Lung (tissue), 11 donors: ENCODE measurements at regions not wholly inside any gene's neighbourhood (a gene's known extent, or its start where the extent isn't known, plus 50 kb on each side); places are given as distances from the start of the nearest gene placed in this dataset.

Experiments used
- ATAC-seq: fragments of 200-7000 bp; cut with Tn5 transposase; one replicate; pipeline ENCODE4 v1.9.1; 2020; ENCODE audit warnings: moderate number of reproducible peaks; ENCODE audit not compliant: insufficient read depth, low FRiP score
- DNase-seq, 3 donors: peaks; one replicate each; pipeline ENCODE4 v3.0.0-alpha.2; 2013 to 2017
- H3K27ac ChIP-seq, 2 donors: one replicate each; pipeline ENCODE4 v1.5.1; 2013; ENCODE audit warnings: mild to moderate bottlenecking in 2 of 2, moderate library complexity in 2 of 2, control low read depth in 1 of 2, inconsistent platforms in 1 of 2, low read depth in 1 of 2, low read length in 1 of 2
- H3K27me3 ChIP-seq, 3 donors: one replicate each; pipeline ENCODE4 v1.5.1; 2013; ENCODE audit warnings: low read length in 2 of 3; ENCODE audit not compliant: control insufficient read depth in 3 of 3, insufficient read depth in 3 of 3
- H3K36me3 ChIP-seq, 4 donors: one replicate each; pipeline ENCODE4 v1.5.1; 2013; ENCODE audit warnings: low read length in 4 of 4, mild to moderate bottlenecking in 1 of 4, moderate library complexity in 1 of 4; ENCODE audit not compliant: control insufficient read depth in 4 of 4, insufficient read depth in 4 of 4
- H3K4me1 ChIP-seq, 5 donors: one replicate each; pipeline ENCODE4 v1.5.1; 2013; ENCODE audit warnings: low read length in 5 of 5, mild to moderate bottlenecking in 2 of 5, moderate library complexity in 1 of 5; ENCODE audit not compliant: control insufficient read depth in 5 of 5, insufficient read depth in 5 of 5
- H3K4me3 ChIP-seq: one replicate; pipeline ENCODE4 v1.5.1; 2013; ENCODE audit warnings: mild to moderate bottlenecking, control low read depth, moderate library complexity
- H3K9ac ChIP-seq, 2 donors: one replicate each; pipeline ENCODE4 v1.5.1; 2013; ENCODE audit warnings: low read length in 2 of 2, control low read depth in 1 of 2; ENCODE audit not compliant: insufficient read depth in 1 of 2
- H3K9me3 ChIP-seq, 4 donors: one replicate each; pipeline ENCODE4 v1.5.1; 2013; ENCODE audit warnings: low read length in 3 of 4, mild to moderate bottlenecking in 1 of 4, moderate library complexity in 1 of 4; ENCODE audit not compliant: control insufficient read depth in 4 of 4, insufficient read depth in 3 of 4
- WGBS, 2 donors: extraction: QIAGEN DNeasy Blood & Tissue Kit; methylation state at CpG; one replicate each; pipeline ENCODE4 v1.1.7; 2013; 5-methylcytosine and 5-hydroxymethylcytosine counted together
- TF ChIP-seq, protein P1 (sequence below): IDR thresholded peaks from 2 replicates; pipeline ENCODE4 v1.5.1; 2012; ENCODE audit warnings: mild to moderate bottlenecking; ENCODE audit errors: control extremely low read depth, extremely low read depth
- donor health status: control.
- donor health status: control.
- donor health status: Bipolar disorder and iron deficiency.
- donor health status: healthy.
- donor health status: DM: yes; HTN: yes; CAD: no.

DNA sequence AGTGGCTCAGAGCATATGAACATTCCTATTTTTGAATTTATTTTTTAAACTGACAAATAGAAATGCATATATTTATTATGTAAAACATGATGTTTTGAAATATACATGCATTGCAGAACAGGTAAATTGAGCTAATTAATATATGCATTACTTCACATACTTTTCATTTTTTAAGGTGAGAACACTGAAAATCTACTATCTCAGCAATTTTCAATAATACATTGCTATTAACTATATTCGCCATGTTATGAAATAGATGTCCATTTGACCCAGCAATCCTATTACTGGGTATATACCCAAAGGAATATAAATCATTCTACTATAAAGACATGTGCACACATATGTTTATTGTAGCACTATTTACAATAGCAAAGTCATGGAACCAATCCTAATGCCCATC, 717.7 kb upstream of the PIK3C3 start:
- Histone ChIP-seq H3K36me3 (no peaks in the 10 kb centered on the region), H3K27me3 (no peaks in the 10 kb centered on the region), H3K9me3 (no peaks in the 10 kb centered on the region), H3K9ac (no peak overlapping the region), H3K27ac (no peak overlapping the region), H3K4me3 (no peak overlapping the region), H3K4me1 (no peaks in the 10 kb centered on the region)
- ATAC-seq (no peak), DNase-seq (no peak)
- TF ChIP-seq, protein P1, sequence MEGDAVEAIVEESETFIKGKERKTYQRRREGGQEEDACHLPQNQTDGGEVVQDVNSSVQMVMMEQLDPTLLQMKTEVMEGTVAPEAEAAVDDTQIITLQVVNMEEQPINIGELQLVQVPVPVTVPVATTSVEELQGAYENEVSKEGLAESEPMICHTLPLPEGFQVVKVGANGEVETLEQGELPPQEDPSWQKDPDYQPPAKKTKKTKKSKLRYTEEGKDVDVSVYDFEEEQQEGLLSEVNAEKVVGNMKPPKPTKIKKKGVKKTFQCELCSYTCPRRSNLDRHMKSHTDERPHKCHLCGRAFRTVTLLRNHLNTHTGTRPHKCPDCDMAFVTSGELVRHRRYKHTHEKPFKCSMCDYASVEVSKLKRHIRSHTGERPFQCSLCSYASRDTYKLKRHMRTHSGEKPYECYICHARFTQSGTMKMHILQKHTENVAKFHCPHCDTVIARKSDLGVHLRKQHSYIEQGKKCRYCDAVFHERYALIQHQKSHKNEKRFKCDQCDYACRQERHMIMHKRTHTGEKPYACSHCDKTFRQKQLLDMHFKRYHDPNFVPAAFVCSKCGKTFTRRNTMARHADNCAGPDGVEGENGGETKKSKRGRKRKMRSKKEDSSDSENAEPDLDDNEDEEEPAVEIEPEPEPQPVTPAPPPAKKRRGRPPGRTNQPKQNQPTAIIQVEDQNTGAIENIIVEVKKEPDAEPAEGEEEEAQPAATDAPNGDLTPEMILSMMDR, result no peak
- WGBS, 2 donors, result 81 to 86% methylated on average over 1 of the region's 1 CpG

DNA sequence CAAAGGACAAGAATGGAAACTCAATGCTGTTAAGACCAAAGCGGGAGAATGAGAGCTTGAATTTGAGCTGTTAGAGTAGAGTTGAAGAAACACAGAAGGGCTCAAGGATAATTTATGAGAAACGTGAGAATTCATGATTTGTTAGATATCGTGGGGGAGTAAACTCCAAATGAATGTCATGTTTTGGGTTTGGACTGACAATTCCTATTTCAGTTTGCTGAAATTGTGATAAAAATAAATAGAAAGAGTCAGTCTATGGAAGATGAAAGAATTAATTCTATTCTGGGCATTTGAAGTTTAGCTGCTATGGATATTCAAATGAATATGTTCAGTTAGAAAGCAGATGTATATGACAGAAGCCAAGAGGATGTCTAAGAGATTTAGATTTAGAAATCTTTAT, 723.4 kb upstream of the PIK3C3 start:
- DNase-seq, result no peak
- no peak for ATAC-seq
- Histone ChIP-seq H3K27me3 (no peaks in the 10 kb centered on the region), H3K9me3 (no peaks in the 10 kb centered on the region), H3K4me1 (peaks cover 0 to 3% (median 0%) of the 10 kb centered on the region in 5 donors), H3K4me3 (no peak overlapping the region), H3K9ac (no peak overlapping the region), H3K36me3 (no peaks in the 10 kb centered on the region), H3K27ac (no peak overlapping the region)
- WGBS, 2 donors, result 84 to 85% methylated on average over 3 of the region's 3 CpGs
- TF ChIP-seq, protein P1, result no peak

DNA sequence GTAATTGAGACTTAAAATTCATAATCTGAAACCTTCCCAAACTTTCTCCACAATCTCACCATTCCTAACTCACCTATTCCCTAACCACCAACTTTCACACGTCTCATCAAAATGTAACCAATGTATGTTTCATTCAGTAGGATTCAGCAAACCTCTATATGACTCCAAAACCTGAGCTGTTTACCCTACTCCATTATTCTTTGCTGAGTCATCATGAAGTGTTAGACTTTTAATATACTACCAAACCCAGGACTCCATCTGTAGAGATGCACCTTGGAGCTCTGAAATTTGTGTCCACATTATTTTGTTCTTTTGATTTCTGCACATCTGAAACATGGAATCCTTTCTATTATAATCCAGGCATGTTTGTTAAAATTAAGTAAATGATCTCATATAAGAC, 727.0 kb upstream of the PIK3C3 start:
- no peak for ATAC-seq
- H3K4me3 ChIP-seq, result no peak overlapping the region
- no peak overlapping the region for H3K27ac ChIP-seq
- 73 to 93% methylated on average over 1 of the region's 1 CpG for WGBS, 2 donors
- H3K27me3 ChIP-seq, result no peaks in the 10 kb centered on the region
- TF ChIP-seq, protein P1, result no peak
- no peak for DNase-seq
- no peaks in the 10 kb centered on the region for H3K36me3 ChIP-seq
- no peaks in the 10 kb centered on the region for H3K9me3 ChIP-seq
- H3K4me1 ChIP-seq, result peaks cover 0 to 7% (median 0%) of the 10 kb centered on the region in 5 donors
- no peak overlapping the region for H3K9ac ChIP-seq

DNA sequence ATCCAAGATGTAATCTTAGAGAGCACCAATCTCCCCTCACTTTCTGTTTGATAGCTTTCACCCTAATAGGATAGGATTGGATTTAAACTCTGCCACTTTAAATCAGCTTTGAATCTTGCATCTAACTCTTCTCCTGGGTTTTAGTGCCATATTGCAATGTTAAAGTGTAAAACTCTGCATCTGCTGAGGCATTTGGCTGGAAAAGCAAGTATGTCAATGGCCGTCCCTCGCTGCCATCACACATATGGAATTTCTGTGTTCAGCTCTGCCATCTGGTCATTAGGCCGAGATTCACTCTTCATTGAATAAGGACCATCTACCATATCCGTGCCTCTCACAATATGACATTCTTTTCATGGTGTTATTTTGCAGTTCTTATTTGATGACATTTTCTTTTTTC, 728.1 kb upstream of the PIK3C3 start:
- no peaks in the 10 kb centered on the region for H3K9me3 ChIP-seq
- no peak overlapping the region for H3K9ac ChIP-seq
- DNase-seq (no peak), ATAC-seq (no peak)
- H3K4me1 ChIP-seq, result peaks cover 0 to 7% (median 0%) of the 10 kb centered on the region in 5 donors
- H3K27me3 ChIP-seq, result no peaks in the 10 kb centered on the region
- 85 to 88% methylated on average over 4 of the region's 4 CpGs for WGBS, 2 donors
- H3K36me3 ChIP-seq, result no peaks in the 10 kb centered on the region
- H3K4me3 ChIP-seq, result no peak overlapping the region
- H3K27ac ChIP-seq, result no peak overlapping the region
- TF ChIP-seq, protein P1, result no peak
